ENCODE measurements at regions not wholly inside any gene's neighbourhood (a gene's known extent, or its start where the extent isn't known, plus 50 kb on each side); places are given as distances from the start of the nearest gene placed in this dataset.
A peak's percentile ranks its signal among the peaks of the same experiment; 100 is the strongest.

DNA sequence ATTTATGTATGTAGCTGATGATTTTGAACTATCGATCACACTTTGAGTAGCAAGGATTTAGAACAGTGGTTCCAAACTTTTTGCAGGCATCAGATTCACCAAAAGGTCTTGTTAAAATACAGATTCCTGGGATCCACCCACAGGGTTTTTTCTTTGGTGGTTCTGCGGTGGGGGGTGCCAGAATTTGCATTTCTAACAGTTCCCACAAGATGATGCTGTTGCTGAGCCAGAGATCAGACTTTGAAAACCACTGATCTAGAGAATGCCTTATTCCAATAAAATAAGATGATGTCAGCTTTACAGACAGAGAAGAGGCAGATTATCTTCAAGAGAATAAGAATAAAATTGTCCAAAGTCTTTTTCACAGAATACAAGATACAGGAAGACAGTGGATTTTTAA is 80.9 kb upstream of the SHISA2 start:
- TF ChIP-seq EZH2 (IDR thresholded peaks at IDR 0.05; ENCODE audit: low read length) = no peak
- TF ChIP-seq, protein P1, sequence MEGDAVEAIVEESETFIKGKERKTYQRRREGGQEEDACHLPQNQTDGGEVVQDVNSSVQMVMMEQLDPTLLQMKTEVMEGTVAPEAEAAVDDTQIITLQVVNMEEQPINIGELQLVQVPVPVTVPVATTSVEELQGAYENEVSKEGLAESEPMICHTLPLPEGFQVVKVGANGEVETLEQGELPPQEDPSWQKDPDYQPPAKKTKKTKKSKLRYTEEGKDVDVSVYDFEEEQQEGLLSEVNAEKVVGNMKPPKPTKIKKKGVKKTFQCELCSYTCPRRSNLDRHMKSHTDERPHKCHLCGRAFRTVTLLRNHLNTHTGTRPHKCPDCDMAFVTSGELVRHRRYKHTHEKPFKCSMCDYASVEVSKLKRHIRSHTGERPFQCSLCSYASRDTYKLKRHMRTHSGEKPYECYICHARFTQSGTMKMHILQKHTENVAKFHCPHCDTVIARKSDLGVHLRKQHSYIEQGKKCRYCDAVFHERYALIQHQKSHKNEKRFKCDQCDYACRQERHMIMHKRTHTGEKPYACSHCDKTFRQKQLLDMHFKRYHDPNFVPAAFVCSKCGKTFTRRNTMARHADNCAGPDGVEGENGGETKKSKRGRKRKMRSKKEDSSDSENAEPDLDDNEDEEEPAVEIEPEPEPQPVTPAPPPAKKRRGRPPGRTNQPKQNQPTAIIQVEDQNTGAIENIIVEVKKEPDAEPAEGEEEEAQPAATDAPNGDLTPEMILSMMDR (optimal IDR thresholded peaks at IDR 0.05 in 1 of 3, IDR thresholded peaks at IDR 0.05 in 1 of 3, conservative IDR thresholded peaks at IDR 0.05 in 1 of 3; ENCODE audit: extremely low read depth in 1 of 3, insufficient read depth in 2 of 3, low read length in 3 of 3) = peak in 1 of 3 experiments; percentile 10

Measured in keratinocyte (primary cell).